K562 (cell line): ENCODE measurements at regions not wholly inside any gene's neighbourhood (a gene's known extent, or its start where the extent isn't known, plus 50 kb on each side); places are given as distances from the start of the nearest gene placed in this dataset.

Source experiments
- BRD9 ChIP-seq: fragments of 450-650 bp; IDR thresholded peaks from 2 replicates; pipeline ENCODE4 v1.6.1; 2018; ENCODE audit warnings: low read depth; ENCODE audit not compliant: partially characterized antibody
- CHD4 ChIP-seq: fragments of 200-600 bp; sonication (generic); IDR thresholded peaks from 3 replicates; pipeline ENCODE4 v1.6.1; 2012; ENCODE audit warnings: low read depth, mild to moderate bottlenecking, mixed read lengths, low read length, inconsistent platforms; ENCODE audit not compliant: insufficient read depth, insufficient replicate concordance, poor library complexity, severe bottlenecking
- CTCF ChIP-seq, 3 experiments: IDR thresholded peaks in 2 of 3; conservative IDR thresholded peaks in 1 of 3; 2 replicates each; pipeline ENCODE4 v1.5.1; 2011 to 2012; ENCODE audit warnings: low read length in 3 of 3, mild to moderate bottlenecking in 3 of 3, control low read depth in 2 of 3, improper control_type of control experiment in 1 of 3, inconsistent platforms in 1 of 3, low read depth in 1 of 3, mixed read lengths in 1 of 3, moderate library complexity in 1 of 3; ENCODE audit not compliant: insufficient read depth in 2 of 3
- KLF6 ChIP-seq: fragments of 250-450 bp; sonication (Bioruptor Pico); IDR thresholded peaks from 2 replicates; pipeline ENCODE4 v1.4.0; 2020; ENCODE audit warnings: mild to moderate bottlenecking, moderate library complexity, borderline replicate concordance
- PTBP1 ChIP-seq: fragments of 200-400 bp; formaldehyde crosslinking; IDR thresholded peaks from 2 replicates; pipeline ENCODE4 v1.6.1; 2017; ENCODE audit warnings: low read depth, low read length
- STAT5B ChIP-seq: fragments of 250-450 bp; sonication (Bioruptor Pico); IDR thresholded peaks from 2 replicates; pipeline ENCODE4 v1.8.0; 2021; ENCODE audit warnings: mild to moderate bottlenecking, inconsistent platforms
- ZC3H8 ChIP-seq: fragments of 450-650 bp; IDR thresholded peaks from 2 replicates; pipeline ENCODE4 v1.6.1; 2017
- ZNF217 ChIP-seq: sonication (generic); formaldehyde crosslinking; IDR thresholded peaks from 2 replicates; pipeline ENCODE4 v1.8.0; 2022; ENCODE audit warnings: mild to moderate bottlenecking, missing genetic modification reagents
- ZNF274 ChIP-seq: IDR thresholded peaks from 2 replicates; pipeline ENCODE4 v1.6.1; 2011; ENCODE audit warnings: low read depth, mild to moderate bottlenecking, low read length, moderate library complexity, borderline replicate concordance

GRCh38 chr2:60365556-60365955, 187.9 kb downstream of the BCL11A start:
- TF ChIP-seq PTBP1 (no peak), CTCF (IDR thresholded peaks at IDR 0.05 in 2 of 3, conservative IDR thresholded peaks at IDR 0.05 in 1 of 3; ENCODE audit: insufficient read depth in 2 of 3, low read depth in 1 of 3, low read length in 3 of 3) (no peak), ZNF217 (CRISPR knock-in tag) (no peak), CHD4 (no peak), ZNF274 (no peak), ZC3H8 (no peak), KLF6 (no peak), STAT5B (no peak), BRD9 (no peak)
